A673 (cell line): ENCODE measurements at regions not wholly inside any gene's neighbourhood (a gene's known extent, or its start where the extent isn't known, plus 50 kb on each side); places are given as distances from the start of the nearest gene placed in this dataset.

ENCODE experiments used
- BruUV-seq: library from RNA; stranded (reverse); fragments of 400-500 nt; replicated peaks from 2 replicates; lab custom pipeline; 2021; lab: Mats Ljungman, UMichigan
- CTCF ChIA-PET: fragments of 300-600 bp; sonication (Branson Sonifier 250); formaldehyde crosslinking; loops from one replicate; lab custom pipeline; 2022; ENCODE audit warnings: antibody characterized with exemption; lab: Charles Lee
- POLR2A ChIA-PET: fragments of 300-600 bp; sonication (Branson Sonifier 250); formaldehyde crosslinking; loops from one replicate; lab custom pipeline; 2022; ENCODE audit warnings: antibody characterized with exemption; ENCODE audit not compliant: low non-redundant PET; lab: Charles Lee
- DNase-seq: peaks from one replicate; pipeline ENCODE4 v3.0.0-alpha.2; 2015; ENCODE audit warnings: low spot score
- H3K27ac ChIP-seq: fragments of 200-600 bp; sonication (generic); 2 replicates; pipeline ENCODE4 v1.5.1; 2016; ENCODE audit warnings: mixed run types, low read depth, mild to moderate bottlenecking, mixed read lengths, antibody characterized with exemption, low read length; ENCODE audit not compliant: poor library complexity, severe bottlenecking
- H3K27me3 ChIP-seq: fragments of 200-600 bp; sonication (generic); replicated peaks from 2 replicates; pipeline ENCODE4 v1.6.1; 2017; ENCODE audit warnings: mixed run types, low read depth, mild to moderate bottlenecking, mixed read lengths, antibody characterized with exemption, low read length; ENCODE audit not compliant: insufficient read depth, poor library complexity
- H3K36me3 ChIP-seq: fragments of 200-600 bp; sonication (generic); 2 replicates; pipeline ENCODE4 v1.6.1; 2016; ENCODE audit warnings: mixed run types, mild to moderate bottlenecking, mixed read lengths, antibody characterized with exemption, low read length; ENCODE audit not compliant: insufficient read depth, poor library complexity, severe bottlenecking
- H3K4me1 ChIP-seq: fragments of 200-600 bp; sonication (generic); 2 replicates; pipeline ENCODE4 v1.6.1; 2017; ENCODE audit warnings: mixed run types, mild to moderate bottlenecking, mixed read lengths, antibody characterized with exemption, low read length; ENCODE audit not compliant: insufficient read depth, poor library complexity, severe bottlenecking
- H3K4me3 ChIP-seq: fragments of 200-600 bp; sonication (generic); 2 replicates; pipeline ENCODE4 v1.5.1; 2016; ENCODE audit warnings: low read depth, mixed run types, mild to moderate bottlenecking, mixed read lengths, low read length; ENCODE audit not compliant: poor library complexity, severe bottlenecking
- H3K9me3 ChIP-seq: fragments of 200-600 bp; sonication (generic); 2 replicates; pipeline ENCODE4 v1.6.1; 2016; ENCODE audit warnings: mixed run types, low read depth, mild to moderate bottlenecking, mixed read lengths, antibody characterized with exemption, low read length; ENCODE audit not compliant: poor library complexity, severe bottlenecking
- EZH2 ChIP-seq: fragments of 200-600 bp; sonication (generic); IDR thresholded peaks from 2 replicates; pipeline ENCODE4 v1.6.1; 2017; ENCODE audit warnings: borderline replicate concordance, low read depth, mild to moderate bottlenecking, mixed read lengths, antibody characterized with exemption, low read length; ENCODE audit not compliant: poor library complexity, severe bottlenecking
- intact Hi-C: fragments of 100-400 bp; cut with micrococcal nuclease; formaldehyde crosslinking; loops from one replicate; pipeline ENCODE4 v1.10.0; 2022; ENCODE audit not compliant: unreplicated experiment
- TF ChIP-seq, protein P1 (sequence below): fragments of 300-800, 200-600 bp; sonication (generic); conservative IDR thresholded peaks from 2 replicates; pipeline ENCODE4 v1.5.1; 2017; ENCODE audit warnings: low read depth, mild to moderate bottlenecking, antibody characterized with exemption, low read length, moderate library complexity, mixed read lengths

DNA sequence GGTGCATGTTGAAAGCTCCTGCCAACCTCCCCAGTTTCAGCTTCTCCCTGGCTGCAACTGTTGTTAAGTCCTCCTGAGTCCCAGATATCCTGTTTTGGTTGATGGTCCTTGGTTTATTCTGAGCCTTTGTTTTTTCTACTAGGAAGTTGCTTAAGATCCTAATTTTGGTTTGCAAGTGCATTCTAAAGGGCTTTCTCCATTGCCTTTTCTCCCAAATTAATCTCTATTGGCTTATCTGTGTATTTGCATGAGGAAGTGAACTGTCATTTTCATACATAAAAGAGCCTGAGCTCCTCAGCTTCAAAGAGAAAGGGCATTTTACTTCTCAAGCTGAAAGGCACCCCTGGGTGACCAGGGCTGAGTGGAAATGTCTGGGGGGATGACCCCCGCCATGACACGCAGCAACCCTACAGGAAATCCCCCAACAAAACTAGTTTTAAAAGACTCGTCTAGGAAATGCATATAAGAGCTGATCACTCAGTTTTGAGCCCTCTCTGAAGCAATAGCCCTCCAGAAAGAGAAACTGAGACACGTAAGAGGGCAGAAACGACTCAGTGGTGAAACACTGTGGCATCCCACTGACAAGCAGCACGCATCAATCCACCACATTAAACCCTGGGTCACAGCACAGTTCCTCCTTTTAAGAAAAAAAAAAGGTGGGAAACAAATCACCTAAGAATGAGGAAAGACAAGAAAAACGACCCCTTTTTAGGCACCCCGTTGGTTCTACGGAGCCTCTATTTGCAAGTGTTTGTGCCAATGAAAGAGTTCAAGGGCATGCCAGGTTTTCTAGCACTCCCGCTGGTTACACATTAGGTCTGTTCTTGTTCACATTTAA, 140.9 kb downstream of the THBS2 start:
- H3K9me3 ChIP-seq, result no peaks in the 10 kb centered on the region
- BruUV-seq, result no TSS peak
- H3K4me3 ChIP-seq, result no peak overlapping the region
- ChIA-PET POLR2A (no interaction called here), CTCF (no interaction called here)
- intact Hi-C loops, result no loop called here
- H3K4me1 ChIP-seq, result no peaks in the 10 kb centered on the region
- TF ChIP-seq, protein P1, sequence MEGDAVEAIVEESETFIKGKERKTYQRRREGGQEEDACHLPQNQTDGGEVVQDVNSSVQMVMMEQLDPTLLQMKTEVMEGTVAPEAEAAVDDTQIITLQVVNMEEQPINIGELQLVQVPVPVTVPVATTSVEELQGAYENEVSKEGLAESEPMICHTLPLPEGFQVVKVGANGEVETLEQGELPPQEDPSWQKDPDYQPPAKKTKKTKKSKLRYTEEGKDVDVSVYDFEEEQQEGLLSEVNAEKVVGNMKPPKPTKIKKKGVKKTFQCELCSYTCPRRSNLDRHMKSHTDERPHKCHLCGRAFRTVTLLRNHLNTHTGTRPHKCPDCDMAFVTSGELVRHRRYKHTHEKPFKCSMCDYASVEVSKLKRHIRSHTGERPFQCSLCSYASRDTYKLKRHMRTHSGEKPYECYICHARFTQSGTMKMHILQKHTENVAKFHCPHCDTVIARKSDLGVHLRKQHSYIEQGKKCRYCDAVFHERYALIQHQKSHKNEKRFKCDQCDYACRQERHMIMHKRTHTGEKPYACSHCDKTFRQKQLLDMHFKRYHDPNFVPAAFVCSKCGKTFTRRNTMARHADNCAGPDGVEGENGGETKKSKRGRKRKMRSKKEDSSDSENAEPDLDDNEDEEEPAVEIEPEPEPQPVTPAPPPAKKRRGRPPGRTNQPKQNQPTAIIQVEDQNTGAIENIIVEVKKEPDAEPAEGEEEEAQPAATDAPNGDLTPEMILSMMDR, result no peak
- TF ChIP-seq EZH2, result no peak
- no peaks in the 10 kb centered on the region for H3K36me3 ChIP-seq
- no peak for DNase-seq
- H3K27ac ChIP-seq, result no peak overlapping the region
- H3K27me3 ChIP-seq, result no peaks in the 10 kb centered on the region

DNA sequence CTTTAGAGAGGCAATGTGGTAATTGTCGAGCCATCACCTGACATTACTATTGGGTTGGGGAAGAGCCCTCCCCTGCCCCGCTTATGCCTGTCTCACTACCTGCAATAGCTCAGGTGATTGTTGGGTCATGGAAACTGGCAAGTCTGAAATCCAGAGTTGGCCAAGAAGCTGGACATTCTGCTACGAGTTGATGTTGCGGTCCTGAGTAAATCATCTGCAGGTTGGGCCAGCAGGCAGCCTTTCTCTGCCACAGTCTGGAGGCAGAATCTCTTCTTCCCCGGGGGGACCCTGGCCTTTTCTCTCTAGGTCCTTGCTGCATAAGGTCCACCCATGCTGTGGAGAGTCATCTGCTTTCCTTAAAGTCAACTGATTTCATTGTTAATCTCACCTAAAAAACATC, 142.4 kb downstream of the THBS2 start:
- no peaks in the 10 kb centered on the region for H3K36me3 ChIP-seq
- intact Hi-C loops, result no loop called here
- no peak for DNase-seq
- no peak overlapping the region for H3K4me3 ChIP-seq
- TF ChIP-seq, protein P1, result no peak
- TF ChIP-seq EZH2, result no peak
- no peaks in the 10 kb centered on the region for H3K4me1 ChIP-seq
- H3K27me3 ChIP-seq, result no peaks in the 10 kb centered on the region
- BruUV-seq, result no TSS peak
- CTCF ChIA-PET, result no interaction called here
- POLR2A ChIA-PET, result no interaction called here
- H3K27ac ChIP-seq, result no peak overlapping the region
- H3K9me3 ChIP-seq, result no peaks in the 10 kb centered on the region

DNA sequence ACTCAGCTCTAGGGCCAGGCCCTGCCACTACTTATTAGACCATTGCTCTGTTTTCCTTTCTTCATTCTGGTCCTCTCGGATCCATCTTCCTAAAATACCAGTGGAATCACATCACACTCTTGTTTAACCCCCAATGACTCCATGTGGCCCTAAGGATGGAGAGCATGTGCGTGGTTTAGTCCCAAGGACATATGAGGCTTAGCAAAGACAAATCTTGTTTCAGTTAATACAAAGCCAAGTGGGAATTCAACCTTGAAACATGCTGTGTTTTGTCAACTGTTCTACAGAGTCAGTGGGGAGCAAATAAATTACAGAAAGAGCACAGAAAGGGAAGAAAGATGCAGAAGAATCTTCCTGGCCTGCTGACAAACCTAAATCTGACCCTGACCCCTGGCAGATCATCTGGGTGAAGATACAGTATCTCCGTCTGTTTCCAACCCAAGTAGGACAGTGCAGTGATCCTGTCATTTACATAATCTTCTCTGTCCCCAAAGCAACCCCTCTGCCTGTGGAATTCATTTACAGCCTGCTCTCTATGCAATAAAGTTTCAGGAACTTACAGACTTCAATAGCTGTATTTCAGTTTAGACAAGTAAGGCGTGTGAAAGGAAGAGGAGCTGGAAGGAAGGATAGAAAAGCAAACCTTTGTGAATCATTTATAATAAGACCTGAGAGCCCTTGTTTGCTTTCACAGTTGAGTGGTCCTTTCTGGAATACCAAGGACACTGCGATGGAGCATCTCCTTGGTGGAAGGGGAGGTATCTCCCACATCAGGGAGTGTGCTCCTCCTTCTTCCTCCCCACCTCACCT, 144.0 kb downstream of the THBS2 start:
- ChIA-PET CTCF (no interaction called here), POLR2A (no interaction called here)
- H3K27me3 ChIP-seq, result no peaks in the 10 kb centered on the region
- no peak for TF ChIP-seq EZH2
- TF ChIP-seq, protein P1, result no peak
- DNase-seq, result no peak
- no peak overlapping the region for H3K27ac ChIP-seq
- intact Hi-C loops, result no loop called here
- no peaks in the 10 kb centered on the region for H3K4me1 ChIP-seq
- no peaks in the 10 kb centered on the region for H3K36me3 ChIP-seq
- no peaks in the 10 kb centered on the region for H3K9me3 ChIP-seq
- BruUV-seq, result no TSS peak
- H3K4me3 ChIP-seq, result no peak overlapping the region
